Caco-2 (cell line): ENCODE measurements at regions not wholly inside any gene's neighbourhood (a gene's known extent, or its start where the extent isn't known, plus 50 kb on each side); places are given as distances from the start of the nearest gene placed in this dataset.

Source experiments
- BruUV-seq: library from RNA; stranded (reverse); fragments of 400-500 nt; replicated peaks from 2 replicates; lab custom pipeline; 2021; lab: Mats Ljungman, UMichigan
- CTCF ChIA-PET: fragments of 300-600 bp; sonication (Branson Sonifier 250); formaldehyde crosslinking; loops from one replicate; lab custom pipeline; 2022; ENCODE audit warnings: antibody characterized with exemption; lab: Charles Lee
- POLR2A ChIA-PET: fragments of 300-600 bp; sonication (Branson Sonifier 250); formaldehyde crosslinking; loops from one replicate; lab custom pipeline; 2022; ENCODE audit warnings: antibody characterized with exemption; lab: Charles Lee
- DNase-seq, 2 experiments: peaks; one replicate each; pipeline versions ENCODE4 v3.0.0 to v3.0.0-alpha.2; 2020 to 2022
- H3K27me3 ChIP-seq: replicated peaks from 2 replicates; pipeline ENCODE4 v1.6.0; 2011; ENCODE audit warnings: low read length; ENCODE audit not compliant: control insufficient read depth, insufficient read depth
- H3K36me3 ChIP-seq: 2 replicates; pipeline ENCODE4 v1.5.1; 2011; ENCODE audit warnings: low read length; ENCODE audit not compliant: control insufficient read depth, insufficient read depth
- H3K4me1 ChIP-seq: fragments of 250-450 bp; sonication (Bioruptor Pico); 2 replicates; pipeline ENCODE4 v1.5.1; 2020; ENCODE audit warnings: mild to moderate bottlenecking
- H3K4me3 ChIP-seq: 2 replicates; pipeline ENCODE4 v1.5.1; 2011; ENCODE audit warnings: low read depth, mild to moderate bottlenecking, control low read depth, low read length
- H3K9me3 ChIP-seq: fragments of 250-450 bp; sonication (Bioruptor Pico); 2 replicates; pipeline ENCODE4 v1.5.1; 2020; ENCODE audit warnings: mild to moderate bottlenecking, moderate library complexity
- H3K27ac Mint-ChIP-seq: one replicate; pipeline ENCODE4 v1.8.0; 2022; ENCODE audit warnings: mixed read lengths; ENCODE audit not compliant: unreplicated experiment
- H3K27me3 Mint-ChIP-seq: one replicate; pipeline ENCODE4 v1.8.0; 2022; ENCODE audit warnings: mixed read lengths; ENCODE audit not compliant: insufficient read depth, unreplicated experiment
- H3K36me3 Mint-ChIP-seq: one replicate; pipeline ENCODE4 v1.8.0; 2022; ENCODE audit warnings: mild to moderate bottlenecking, mixed read lengths; ENCODE audit not compliant: insufficient read depth, unreplicated experiment
- H3K4me1 Mint-ChIP-seq: one replicate; pipeline ENCODE4 v1.8.0; 2022; ENCODE audit warnings: low read depth, mixed read lengths; ENCODE audit not compliant: unreplicated experiment
- H3K4me3 Mint-ChIP-seq: one replicate; pipeline ENCODE4 v1.8.0; 2022; ENCODE audit warnings: mild to moderate bottlenecking, moderate library complexity, mixed read lengths; ENCODE audit not compliant: unreplicated experiment
- H3K9me3 Mint-ChIP-seq: one replicate; pipeline ENCODE4 v1.8.0; 2022; ENCODE audit warnings: mixed read lengths; ENCODE audit not compliant: unreplicated experiment
- CTCF ChIP-seq, 2 experiments: fragments of 200-600 bp in 1 of 2; IDR thresholded peaks; 1 replicate in 1 of 2; 2 replicates in 1 of 2; pipeline versions ENCODE4 v1.5.1 to v1.8.0; 2011 to 2022; ENCODE audit warnings: antibody characterized with exemption in 1 of 2, control low read depth in 1 of 2, inconsistent platforms in 1 of 2, low read depth in 1 of 2, low read length in 1 of 2, mild to moderate bottlenecking in 1 of 2, moderate library complexity in 1 of 2; ENCODE audit not compliant: insufficient read depth in 1 of 2, severe bottlenecking in 1 of 2, unreplicated experiment in 1 of 2
- intact Hi-C: fragments of 100-400 bp; cut with micrococcal nuclease; formaldehyde crosslinking; loops from one replicate; pipeline ENCODE4 v1.10.0; 2022; ENCODE audit not compliant: unreplicated experiment

GRCh38 chr16:87117936-87118335, 199.3 kb downstream of the C16orf95 start:
- Histone ChIP-seq H3K36me3 (no peaks in the 10 kb centered on the region), H3K9me3 (0 out of 2 replicates have a peak, but pooled peaks cover 4% of the 10 kb centered on the region), H3K4me3 (no peak overlapping the region), H3K4me1 (no peaks in the 10 kb centered on the region), H3K27me3 (no peaks in the 10 kb centered on the region)
- no TSS peak for BruUV-seq
- TF ChIP-seq CTCF (IDR thresholded peaks at IDR 0.05; ENCODE audit: insufficient read depth in 1 of 2, low read depth in 1 of 2, low read length in 1 of 2, severe bottlenecking in 1 of 2, unreplicated experiment in 1 of 2) = no peak
- ChIA-PET POLR2A (no interaction called here), CTCF (no interaction called here)
- H3K36me3 Mint-ChIP-seq = no peaks in the 10 kb centered on the region
- intact Hi-C loops = no loop called here
- no peaks in the 10 kb centered on the region for H3K27me3 Mint-ChIP-seq
- H3K4me1 Mint-ChIP-seq = no peaks in the 10 kb centered on the region
- no peak overlapping the region for H3K27ac Mint-ChIP-seq
- no peak overlapping the region for H3K4me3 Mint-ChIP-seq
- no peak for DNase-seq
- no peaks in the 10 kb centered on the region for H3K9me3 Mint-ChIP-seq

- no peaks in the 10 kb centered on the region for H3K36me3 Mint-ChIP-seq
- H3K9me3 Mint-ChIP-seq = no peaks in the 10 kb centered on the region
- H3K27ac Mint-ChIP-seq = no peak overlapping the region
- Histone ChIP-seq H3K4me1 (no peaks in the 10 kb centered on the region), H3K4me3 (no peak overlapping the region), H3K9me3 (peaks cover 4% of the 10 kb centered on the region; the same call in 1 of the 2 replicates), H3K36me3 (no peaks in the 10 kb centered on the region), H3K27me3 (no peaks in the 10 kb centered on the region)
- POLR2A ChIA-PET = no interaction called here
- DNase-seq = no peak
- CTCF ChIA-PET = no interaction called here
- TF ChIP-seq CTCF (IDR thresholded peaks at IDR 0.05; ENCODE audit: insufficient read depth in 1 of 2, low read depth in 1 of 2, low read length in 1 of 2, severe bottlenecking in 1 of 2, unreplicated experiment in 1 of 2) = no peak
- H3K27me3 Mint-ChIP-seq = no peaks in the 10 kb centered on the region
- no peak overlapping the region for H3K4me3 Mint-ChIP-seq
- H3K4me1 Mint-ChIP-seq = no peaks in the 10 kb centered on the region
- intact Hi-C loops = no loop called here
- BruUV-seq = no TSS peak
Observed at GRCh38 chr16:87119168-87119567, 198.0 kb downstream of the C16orf95 start.

- H3K27ac Mint-ChIP-seq = no peak overlapping the region
- no peaks in the 10 kb centered on the region for H3K9me3 Mint-ChIP-seq
- H3K9me3 ChIP-seq = peaks cover 4% of the 10 kb centered on the region; the same call in 1 of the 2 replicates
- H3K27me3 ChIP-seq = no peaks in the 10 kb centered on the region
- no peak overlapping the region for H3K4me3 ChIP-seq
- no peak overlapping the region for H3K4me3 Mint-ChIP-seq
- POLR2A ChIA-PET = no interaction called here
- no peaks in the 10 kb centered on the region for H3K36me3 ChIP-seq
- CTCF ChIA-PET = no interaction called here
- no peaks in the 10 kb centered on the region for H3K36me3 Mint-ChIP-seq
- DNase-seq = no peak
- TF ChIP-seq CTCF (IDR thresholded peaks at IDR 0.05; ENCODE audit: insufficient read depth in 1 of 2, low read depth in 1 of 2, low read length in 1 of 2, severe bottlenecking in 1 of 2, unreplicated experiment in 1 of 2) = no peak
- BruUV-seq = no TSS peak
- no peaks in the 10 kb centered on the region for H3K4me1 Mint-ChIP-seq
- H3K4me1 ChIP-seq = no peaks in the 10 kb centered on the region
- H3K27me3 Mint-ChIP-seq = no peaks in the 10 kb centered on the region
- intact Hi-C loops = no loop called here
Observed at GRCh38 chr16:87119748-87120147, 197.4 kb downstream of the C16orf95 start.
